ENCODE measurements at regions not wholly inside any gene's neighbourhood (a gene's known extent, or its start where the extent isn't known, plus 50 kb on each side); places are given as distances from the start of the nearest gene placed in this dataset.
A peak's percentile ranks its signal among the peaks of the same experiment; 100 is the strongest.
"Not testable (repeated sequence)": the region's sequence is repeated elsewhere in the genome, so short reads cannot be mapped to it uniquely, and the experiment has no call there.

DNA sequence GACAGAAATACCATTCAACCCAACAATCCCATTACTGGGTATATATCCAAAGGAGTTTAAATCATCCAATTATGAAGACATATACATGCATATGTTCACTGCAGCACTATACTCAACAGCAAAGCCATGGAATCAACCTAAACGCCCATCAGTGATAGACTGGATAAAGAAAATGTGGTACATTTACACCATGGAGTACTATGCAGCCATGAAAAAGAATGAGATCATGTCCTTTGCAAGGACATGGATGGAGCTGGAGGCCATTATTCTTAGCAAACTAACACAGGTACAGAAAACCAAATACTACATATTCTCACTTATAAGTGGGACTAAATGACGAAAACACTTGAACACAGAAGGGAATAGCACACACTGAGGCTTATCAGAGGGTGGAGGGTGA, 230.6 kb upstream of the ETAA1 start:
- DNase-seq; H3K27me3 ChIP-seq (ENCODE audit: control insufficient read depth, insufficient read depth); H3K27ac ChIP-seq (ENCODE audit: low read length); ATAC-seq; intact Hi-C loops (cut with DNase I); H3K4me3 ChIP-seq (ENCODE audit: low read length); H3K4me1 ChIP-seq (ENCODE audit: control insufficient read depth, insufficient read depth, low read length); H3K9me3 ChIP-seq (ENCODE audit: control insufficient read depth, low read length): not testable (repeated sequence)
- WGBS: 79% methylated on average over 2 of the region's 2 CpGs

DNA sequence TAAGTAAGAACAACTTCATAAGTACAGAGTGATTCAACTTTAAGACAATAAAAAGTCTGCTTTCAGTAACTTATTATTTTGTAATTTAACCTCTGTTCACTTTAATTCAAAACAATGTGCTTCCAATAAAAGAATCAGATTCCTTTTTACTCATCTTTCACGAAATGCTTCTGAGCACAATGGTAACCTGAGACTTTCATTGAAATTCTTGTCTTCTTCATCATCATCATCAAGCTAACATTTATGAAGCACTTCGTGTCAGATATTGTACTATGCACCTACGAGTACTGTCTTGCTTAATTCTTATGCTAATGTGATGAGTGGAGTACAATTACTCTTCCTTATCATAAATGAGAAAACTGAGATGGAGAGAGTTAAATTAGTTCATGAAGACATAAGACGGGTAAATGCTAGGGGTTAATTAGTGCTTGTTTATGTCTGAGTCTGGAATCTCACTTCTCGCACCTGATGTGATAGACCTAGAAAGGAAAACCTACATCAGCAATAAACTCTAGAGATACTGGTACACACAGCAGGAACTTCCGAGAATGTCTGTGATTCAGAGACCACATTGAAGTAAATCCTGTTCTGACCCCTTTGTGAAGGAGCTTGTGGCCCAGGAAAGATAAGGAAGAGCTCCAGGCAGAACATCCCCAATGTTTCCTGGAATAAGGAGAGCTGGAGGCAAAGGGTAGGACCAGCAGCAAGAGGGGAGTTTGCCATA, 227.6 kb upstream of the ETAA1 start:
- no peak overlapping the region for H3K4me3 ChIP-seq (ENCODE audit: low read length)
- no peaks in the 10 kb centered on the region for H3K27me3 ChIP-seq (ENCODE audit: control insufficient read depth, insufficient read depth)
- ATAC-seq: no peak
- intact Hi-C loops (cut with DNase I): no loop called here
- H3K9me3 ChIP-seq (ENCODE audit: control insufficient read depth, low read length): no peaks in the 10 kb centered on the region
- DNase-seq: no peak
- H3K27ac ChIP-seq (ENCODE audit: low read length): no peak overlapping the region
- H3K4me1 ChIP-seq (ENCODE audit: control insufficient read depth, insufficient read depth, low read length): no peaks in the 10 kb centered on the region
- WGBS: 77% methylated on average over 6 of the region's 6 CpGs

DNA sequence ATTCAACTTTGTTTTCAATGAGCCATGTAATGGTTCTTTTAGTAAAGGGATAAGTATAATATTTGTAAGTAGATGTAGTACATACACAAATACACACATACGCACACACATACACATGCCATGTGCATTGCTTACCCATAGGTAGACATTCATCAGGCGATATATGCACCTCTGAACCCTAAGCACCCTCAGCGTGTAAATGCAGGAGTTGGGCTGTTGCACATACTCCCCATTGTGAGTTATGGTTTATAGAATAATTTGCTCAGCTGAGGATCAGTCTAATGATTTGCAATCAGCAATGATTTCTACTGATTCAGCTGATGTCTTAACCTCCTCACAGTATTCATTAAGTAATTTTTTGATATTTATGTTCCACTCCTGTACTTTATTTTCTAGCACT, 217.6 kb upstream of the ETAA1 start:
- H3K4me1 ChIP-seq (ENCODE audit: control insufficient read depth, insufficient read depth, low read length): no peaks in the 10 kb centered on the region
- H3K27me3 ChIP-seq (ENCODE audit: control insufficient read depth, insufficient read depth): no peaks in the 10 kb centered on the region
- H3K27ac ChIP-seq (ENCODE audit: low read length): no peak overlapping the region
- H3K4me3 ChIP-seq (ENCODE audit: low read length): no peak overlapping the region
- intact Hi-C loops (cut with DNase I): no loop called here
- ATAC-seq (no peak), DNase-seq (no peak)
- H3K9me3 ChIP-seq (ENCODE audit: control insufficient read depth, low read length): no peaks in the 10 kb centered on the region
- WGBS: 92% methylated on average over 3 of the region's 3 CpGs

DNA sequence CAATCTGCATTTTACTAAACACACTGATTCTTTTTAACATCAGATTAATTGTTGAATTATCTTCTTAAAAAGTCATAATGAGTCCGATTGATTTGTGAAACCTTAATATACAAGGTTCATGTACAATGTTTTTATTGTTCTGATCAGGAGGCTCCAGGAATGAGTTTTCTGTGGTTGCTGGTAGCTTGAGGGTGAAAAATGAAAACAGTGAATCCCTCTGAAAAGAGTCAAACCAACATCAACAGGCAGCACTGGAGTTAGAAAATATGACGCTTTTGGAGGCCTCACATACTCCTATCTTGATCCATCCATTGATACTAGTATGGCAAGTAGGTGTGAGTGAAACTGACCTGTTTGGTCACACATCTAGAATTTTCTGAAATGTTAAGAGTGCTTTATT, 216.3 kb upstream of the ETAA1 start:
- Histone ChIP-seq H3K4me3 (ENCODE audit: low read length) (no peak overlapping the region), H3K27ac (ENCODE audit: low read length) (no peak overlapping the region), H3K27me3 (ENCODE audit: control insufficient read depth, insufficient read depth) (no peaks in the 10 kb centered on the region), H3K4me1 (ENCODE audit: control insufficient read depth, insufficient read depth, low read length) (no peaks in the 10 kb centered on the region), H3K9me3 (ENCODE audit: control insufficient read depth, low read length) (no peaks in the 10 kb centered on the region)
- DNase-seq: no peak
- WGBS: 65% methylated on average over 2 of the region's 2 CpGs
- ATAC-seq: no peak
- intact Hi-C loops (cut with DNase I): no loop called here

DNA sequence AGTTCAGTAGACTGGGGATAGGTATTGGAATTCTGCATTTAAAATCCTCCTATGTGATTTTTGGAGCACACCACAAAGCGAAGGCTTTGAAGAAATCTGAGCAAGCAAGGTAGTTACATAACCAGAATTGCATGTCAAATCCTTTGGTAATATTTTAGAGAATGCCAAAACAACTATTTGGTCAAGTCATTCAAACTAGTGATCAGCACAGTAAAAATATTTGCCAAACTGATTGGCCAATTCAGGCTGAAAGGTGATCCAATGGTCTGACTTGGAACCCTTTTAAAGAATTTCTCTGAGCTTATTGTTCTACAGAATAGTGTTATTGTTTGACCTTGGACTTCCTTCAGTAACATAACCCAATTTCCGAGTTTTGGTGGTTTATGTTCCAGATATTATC, 214.2 kb upstream of the ETAA1 start:
- no peak for ATAC-seq

DNA sequence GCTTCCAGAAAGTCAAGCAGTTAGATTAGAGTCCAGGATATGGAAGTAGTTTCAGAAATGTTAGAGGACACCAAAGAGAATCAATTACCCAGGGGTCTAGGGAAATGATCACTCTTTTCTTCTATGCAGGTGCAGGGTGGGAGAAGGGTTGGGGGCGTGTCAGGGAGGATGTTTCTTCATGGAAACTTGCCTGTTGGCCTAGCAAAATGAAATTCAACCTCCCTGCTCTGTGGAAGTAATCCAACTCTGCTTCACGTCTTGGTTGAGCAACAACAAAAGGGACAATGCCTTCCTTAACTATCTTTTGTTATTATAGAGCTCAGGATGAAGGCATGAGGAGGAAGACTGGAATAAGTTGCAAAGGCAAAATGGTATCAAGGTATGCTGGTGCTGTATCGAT, 210.8 kb upstream of the ETAA1 start:
- H3K4me3 ChIP-seq (ENCODE audit: low read length): no peak overlapping the region
- intact Hi-C loops (cut with DNase I): no loop called here
- H3K9me3 ChIP-seq (ENCODE audit: control insufficient read depth, low read length): no peaks in the 10 kb centered on the region
- ATAC-seq: no peak
- no peak for DNase-seq
- 47% methylated on average over 3 of the region's 3 CpGs for WGBS
- no peaks in the 10 kb centered on the region for H3K27me3 ChIP-seq (ENCODE audit: control insufficient read depth, insufficient read depth)
- H3K4me1 ChIP-seq (ENCODE audit: control insufficient read depth, insufficient read depth, low read length): no peaks in the 10 kb centered on the region
- H3K27ac ChIP-seq (ENCODE audit: low read length): no peak overlapping the region

More for the DNA sequence above, 214.2 kb upstream of the ETAA1 start:
- no peaks in the 10 kb centered on the region for H3K27me3 ChIP-seq (ENCODE audit: control insufficient read depth, insufficient read depth)
- H3K4me3 ChIP-seq (ENCODE audit: low read length): no peak overlapping the region
- intact Hi-C loops (cut with DNase I): no loop called here
- H3K9me3 ChIP-seq (ENCODE audit: control insufficient read depth, low read length): no peaks in the 10 kb centered on the region
- WGBS: 65% methylated on average over 2 of the region's 2 CpGs
- no peaks in the 10 kb centered on the region for H3K4me1 ChIP-seq (ENCODE audit: control insufficient read depth, insufficient read depth, low read length)
- no peak for DNase-seq
- no peak overlapping the region for H3K27ac ChIP-seq (ENCODE audit: low read length)

DNA sequence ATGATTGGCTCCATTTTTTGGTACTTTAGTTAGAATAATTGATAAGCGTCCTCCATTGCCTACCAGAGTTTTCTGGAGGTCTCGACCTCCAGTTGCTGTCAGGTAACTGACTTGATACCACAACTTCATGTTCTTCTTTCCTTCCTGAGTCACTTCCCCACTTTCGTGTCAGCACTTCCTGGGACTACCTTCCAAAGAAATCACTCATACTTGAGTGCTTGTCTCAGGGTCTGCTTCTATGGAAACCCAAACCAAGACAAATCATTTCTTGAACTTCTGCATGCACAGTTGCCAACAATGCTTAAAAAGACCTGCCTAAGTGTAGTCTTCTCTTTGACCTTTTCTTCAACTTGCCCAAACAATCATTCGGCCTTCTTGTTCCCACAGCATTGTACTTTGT, 210.3 kb upstream of the ETAA1 start:
- Histone ChIP-seq H3K4me1 (ENCODE audit: control insufficient read depth, insufficient read depth, low read length) (no peaks in the 10 kb centered on the region), H3K27me3 (ENCODE audit: control insufficient read depth, insufficient read depth) (no peaks in the 10 kb centered on the region), H3K27ac (ENCODE audit: low read length) (no peak overlapping the region), H3K9me3 (ENCODE audit: control insufficient read depth, low read length) (no peaks in the 10 kb centered on the region), H3K4me3 (ENCODE audit: low read length) (no peak overlapping the region)
- DNase-seq: no peak
- intact Hi-C loops (cut with DNase I): no loop called here
- no peak for ATAC-seq
- 82% methylated on average over 4 of the region's 4 CpGs for WGBS

DNA sequence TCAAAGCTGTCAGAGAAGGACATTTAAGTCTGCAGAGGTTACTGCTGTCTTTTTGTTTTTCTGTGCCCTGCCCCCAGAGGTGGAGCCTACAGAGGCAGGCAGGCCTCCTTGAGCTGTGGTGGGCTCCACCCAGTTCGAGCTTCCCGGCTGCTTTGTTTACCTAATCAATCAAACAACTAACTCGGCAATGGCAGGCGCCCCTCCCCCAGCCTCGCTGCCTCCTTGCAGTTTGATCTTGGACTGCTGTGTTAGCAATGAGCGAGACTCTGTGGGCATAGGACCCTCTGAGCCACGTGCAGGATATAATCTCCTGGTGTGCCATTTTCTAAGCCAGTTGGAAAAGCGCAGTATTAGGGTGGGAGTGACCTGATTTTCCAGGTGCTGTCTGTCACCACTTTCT, 201.8 kb upstream of the ETAA1 start:
- H3K27ac ChIP-seq (ENCODE audit: low read length); H3K4me3 ChIP-seq (ENCODE audit: low read length); ATAC-seq; H3K9me3 ChIP-seq (ENCODE audit: control insufficient read depth, low read length); H3K4me1 ChIP-seq (ENCODE audit: control insufficient read depth, insufficient read depth, low read length); intact Hi-C loops (cut with DNase I); H3K27me3 ChIP-seq (ENCODE audit: control insufficient read depth, insufficient read depth): not testable (repeated sequence)
- 75% methylated on average over 8 of the region's 8 CpGs for WGBS
- peak in 1 of 3 donors; percentile 5 for DNase-seq

DNA sequence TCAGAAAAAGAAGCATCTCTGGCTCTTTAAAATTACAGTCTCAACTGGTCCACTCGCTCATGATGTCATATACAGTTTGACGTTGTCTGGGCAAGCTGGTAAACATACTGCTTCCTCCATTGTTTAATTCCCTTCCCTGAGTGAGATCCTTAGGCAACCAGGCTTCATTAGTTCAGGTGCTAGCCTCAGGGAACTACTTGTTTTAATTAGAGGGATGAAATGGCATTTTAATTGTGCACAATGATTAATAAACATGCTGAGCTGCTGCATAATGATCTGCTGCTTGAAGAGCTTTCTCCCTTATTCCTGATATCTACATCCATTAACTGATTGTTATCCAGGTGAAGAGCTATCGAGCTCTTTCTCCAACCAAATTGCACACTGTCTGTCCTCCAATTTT, 195.6 kb upstream of the ETAA1 start:
- no peak overlapping the region for H3K4me3 ChIP-seq (ENCODE audit: low read length)
- H3K27me3 ChIP-seq (ENCODE audit: control insufficient read depth, insufficient read depth): no peaks in the 10 kb centered on the region
- H3K9me3 ChIP-seq (ENCODE audit: control insufficient read depth, low read length): no peaks in the 10 kb centered on the region
- ATAC-seq: no peak
- H3K27ac ChIP-seq (ENCODE audit: low read length): no peak overlapping the region
- H3K4me1 ChIP-seq (ENCODE audit: control insufficient read depth, insufficient read depth, low read length): no peaks in the 10 kb centered on the region
- DNase-seq: no peak
- intact Hi-C loops (cut with DNase I): no loop called here
- 79% methylated on average over 3 of the region's 3 CpGs for WGBS

DNA sequence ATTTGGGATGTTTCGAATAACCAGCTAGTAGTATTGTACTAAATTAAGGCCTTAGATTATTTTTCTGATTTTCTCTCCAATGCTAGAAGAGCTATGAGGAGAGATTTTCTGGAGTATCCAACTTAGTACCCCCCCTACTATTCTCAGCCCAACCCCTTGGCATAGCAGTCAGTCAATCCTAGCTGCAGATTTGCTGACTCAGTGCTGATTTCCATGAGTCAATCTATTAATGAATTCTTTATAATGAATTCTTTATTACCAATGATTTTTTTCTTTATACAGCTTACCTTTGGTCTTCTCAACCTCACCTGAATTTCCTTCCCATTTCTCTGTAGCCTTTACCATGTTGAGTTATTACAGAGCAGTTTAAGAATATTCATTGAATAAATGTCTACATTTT, 192.8 kb upstream of the ETAA1 start:
- no peak for ATAC-seq
- no peaks in the 10 kb centered on the region for H3K9me3 ChIP-seq (ENCODE audit: control insufficient read depth, low read length)
- H3K27me3 ChIP-seq (ENCODE audit: control insufficient read depth, insufficient read depth): no peaks in the 10 kb centered on the region
- H3K27ac ChIP-seq (ENCODE audit: low read length): no peak overlapping the region
- no peaks in the 10 kb centered on the region for H3K4me1 ChIP-seq (ENCODE audit: control insufficient read depth, insufficient read depth, low read length)
- intact Hi-C loops (cut with DNase I): no loop called here
- DNase-seq: no peak
- 96% methylated on average over 1 of the region's 1 CpG for WGBS
- no peak overlapping the region for H3K4me3 ChIP-seq (ENCODE audit: low read length)

DNA sequence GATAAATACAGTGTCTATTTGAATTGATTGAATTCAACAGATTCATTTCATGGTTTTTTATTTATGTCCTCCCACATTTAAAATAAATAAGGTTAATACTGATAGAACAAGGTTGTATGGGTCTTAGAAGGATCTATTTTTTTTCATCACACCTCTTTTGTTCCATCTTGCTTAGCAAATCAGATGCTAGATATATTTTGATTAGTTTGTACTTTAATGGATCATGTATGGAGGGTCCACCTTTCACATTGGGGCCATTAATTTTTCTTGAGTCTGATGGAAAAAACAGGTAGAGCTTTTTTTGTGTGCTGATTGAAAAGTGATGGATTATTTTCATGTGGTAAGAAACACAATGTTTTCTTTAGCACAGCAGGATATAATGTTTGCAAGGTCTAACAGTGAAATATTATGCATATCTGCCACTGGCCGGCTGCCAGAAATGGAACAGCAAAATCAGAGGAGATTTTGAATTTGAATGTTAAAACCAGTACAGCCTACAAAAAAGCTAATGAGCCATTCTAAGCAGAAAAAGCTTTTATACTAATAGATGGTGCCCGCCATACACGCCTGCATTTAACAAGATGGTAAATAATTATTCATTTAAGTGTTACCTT, 188.1 kb upstream of the ETAA1 start:
- intact Hi-C loops (cut with DNase I): no loop called here
- H3K27ac ChIP-seq (ENCODE audit: low read length): no peak overlapping the region
- H3K4me3 ChIP-seq (ENCODE audit: low read length): no peak overlapping the region
- no peaks in the 10 kb centered on the region for H3K9me3 ChIP-seq (ENCODE audit: control insufficient read depth, low read length)
- ATAC-seq: no peak
- WGBS: 73% methylated on average over 3 of the region's 3 CpGs
- H3K4me1 ChIP-seq (ENCODE audit: control insufficient read depth, insufficient read depth, low read length): no peaks in the 10 kb centered on the region
- DNase-seq: no peak
- no peaks in the 10 kb centered on the region for H3K27me3 ChIP-seq (ENCODE audit: control insufficient read depth, insufficient read depth)

DNA sequence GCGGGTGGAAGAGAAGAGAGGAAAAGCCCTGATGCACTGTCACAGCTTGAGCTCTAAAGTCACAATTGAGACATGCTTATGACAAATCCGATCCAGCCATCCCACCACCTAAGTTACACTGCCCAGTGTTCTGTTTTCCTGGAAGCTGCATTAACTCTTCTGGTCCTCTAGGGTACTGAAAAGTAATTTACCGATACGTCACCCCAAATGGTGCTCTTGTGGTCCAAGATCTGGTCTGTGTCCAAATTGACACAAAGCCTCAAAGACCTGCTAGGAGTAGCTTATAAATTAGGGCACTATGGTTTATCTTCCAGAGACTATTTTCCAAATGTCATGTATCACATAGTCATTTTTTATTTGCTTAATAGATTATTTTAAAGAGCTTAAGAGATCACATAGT, 186.7 kb upstream of the ETAA1 start:
- DNase-seq: no peak
- Histone ChIP-seq H3K4me3 (ENCODE audit: low read length) (no peak overlapping the region), H3K27ac (ENCODE audit: low read length) (no peak overlapping the region), H3K9me3 (ENCODE audit: control insufficient read depth, low read length) (no peaks in the 10 kb centered on the region), H3K27me3 (ENCODE audit: control insufficient read depth, insufficient read depth) (no peaks in the 10 kb centered on the region), H3K4me1 (ENCODE audit: control insufficient read depth, insufficient read depth, low read length) (no peaks in the 10 kb centered on the region)
- WGBS: 65% methylated on average over 4 of the region's 4 CpGs
- intact Hi-C loops (cut with DNase I): no loop called here
- ATAC-seq: no peak

Measured in right cardiac atrium (tissue), 5 donors.